22Rv1 (cell line): ENCODE measurements at regions not wholly inside any gene's neighbourhood (a gene's known extent, or its start where the extent isn't known, plus 50 kb on each side); places are given as distances from the start of the nearest gene placed in this dataset.

Source experiments
- ZFX ChIP-seq: fragments of 450-650 bp; IDR thresholded peaks from 2 replicates; pipeline ENCODE4 v1.6.1; 2017; ENCODE audit warnings: antibody characterized with exemption, borderline replicate concordance
- TF ChIP-seq, protein P1 (sequence below): fragments of 450-650 bp; IDR thresholded peaks from 2 replicates; pipeline ENCODE4 v1.5.1; 2017; ENCODE audit warnings: mild to moderate bottlenecking

DNA sequence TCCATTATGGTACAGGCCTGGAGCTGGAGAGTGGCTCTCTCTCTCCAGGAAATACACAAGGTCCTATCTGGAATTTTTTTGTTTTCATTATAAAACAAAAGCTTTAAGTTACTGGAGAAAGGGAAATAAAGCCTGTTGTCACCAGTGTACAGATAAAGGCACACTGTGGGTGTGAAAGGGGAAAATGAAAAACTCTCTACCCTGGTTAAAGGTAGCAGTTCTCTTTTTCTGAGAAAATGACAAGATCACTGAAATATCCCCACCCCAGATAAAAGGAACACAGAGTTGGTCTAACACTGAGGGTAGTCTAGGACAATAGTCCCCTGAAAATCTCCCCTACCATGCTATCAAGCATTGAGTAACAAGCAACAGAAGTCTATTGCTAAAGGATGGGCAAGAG is 438.7 kb downstream of the MBD2 start:
- TF ChIP-seq, protein P1, sequence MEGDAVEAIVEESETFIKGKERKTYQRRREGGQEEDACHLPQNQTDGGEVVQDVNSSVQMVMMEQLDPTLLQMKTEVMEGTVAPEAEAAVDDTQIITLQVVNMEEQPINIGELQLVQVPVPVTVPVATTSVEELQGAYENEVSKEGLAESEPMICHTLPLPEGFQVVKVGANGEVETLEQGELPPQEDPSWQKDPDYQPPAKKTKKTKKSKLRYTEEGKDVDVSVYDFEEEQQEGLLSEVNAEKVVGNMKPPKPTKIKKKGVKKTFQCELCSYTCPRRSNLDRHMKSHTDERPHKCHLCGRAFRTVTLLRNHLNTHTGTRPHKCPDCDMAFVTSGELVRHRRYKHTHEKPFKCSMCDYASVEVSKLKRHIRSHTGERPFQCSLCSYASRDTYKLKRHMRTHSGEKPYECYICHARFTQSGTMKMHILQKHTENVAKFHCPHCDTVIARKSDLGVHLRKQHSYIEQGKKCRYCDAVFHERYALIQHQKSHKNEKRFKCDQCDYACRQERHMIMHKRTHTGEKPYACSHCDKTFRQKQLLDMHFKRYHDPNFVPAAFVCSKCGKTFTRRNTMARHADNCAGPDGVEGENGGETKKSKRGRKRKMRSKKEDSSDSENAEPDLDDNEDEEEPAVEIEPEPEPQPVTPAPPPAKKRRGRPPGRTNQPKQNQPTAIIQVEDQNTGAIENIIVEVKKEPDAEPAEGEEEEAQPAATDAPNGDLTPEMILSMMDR, result no peak
- no peak for TF ChIP-seq ZFX
